Epithelial cell of esophagus (primary cell): ENCODE measurements at regions not wholly inside any gene's neighbourhood (a gene's known extent, or its start where the extent isn't known, plus 50 kb on each side); places are given as distances from the start of the nearest gene placed in this dataset.

ENCODE experiments used
- DNase-seq: peaks from one replicate; pipeline ENCODE4 v3.0.0; 2010; ENCODE audit warnings: low read depth
- H3K4me3 ChIP-seq: 2 replicates; pipeline ENCODE4 v1.5.1; 2011; ENCODE audit warnings: mild to moderate bottlenecking, low read length, control low read depth
- TF ChIP-seq, protein P1 (sequence below): IDR thresholded peaks from 2 replicates; pipeline ENCODE4 v1.5.1; 2011; ENCODE audit warnings: low read depth, mild to moderate bottlenecking, low read length, control low read depth, inconsistent platforms; ENCODE audit not compliant: insufficient read depth; ENCODE audit errors: missing control alignments

DNA sequence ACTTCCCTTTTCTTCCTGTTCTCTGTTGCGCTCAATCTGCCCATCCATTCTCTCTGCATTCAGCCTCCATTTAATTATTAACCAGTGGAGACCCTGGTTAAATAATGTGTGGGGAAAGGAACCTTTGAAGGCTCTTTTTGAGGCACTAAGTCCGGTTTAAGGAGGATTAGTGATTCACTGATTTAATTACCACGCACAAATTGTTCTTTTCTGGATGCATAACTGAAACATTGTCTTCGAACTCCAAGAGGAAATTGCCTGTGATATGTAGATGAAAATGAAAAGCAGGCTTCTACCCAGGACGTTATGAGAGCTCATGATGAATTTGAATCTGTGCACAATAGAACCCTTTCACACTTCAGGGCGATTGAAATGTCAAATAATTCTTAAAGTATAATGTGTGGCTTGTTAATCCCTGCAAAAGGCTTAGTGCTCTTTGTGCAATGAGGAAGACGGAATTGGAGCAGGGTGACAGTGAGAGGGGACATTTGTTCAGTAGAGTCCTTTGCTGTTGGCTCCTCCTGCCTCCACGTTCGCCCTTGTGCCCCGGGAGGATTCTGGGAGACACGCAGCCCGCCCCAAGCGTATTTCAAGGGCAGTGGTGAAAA is 51.1 kb upstream of the ZNF236 start:
- H3K4me3 ChIP-seq: no peak overlapping the region
- TF ChIP-seq, protein P1, sequence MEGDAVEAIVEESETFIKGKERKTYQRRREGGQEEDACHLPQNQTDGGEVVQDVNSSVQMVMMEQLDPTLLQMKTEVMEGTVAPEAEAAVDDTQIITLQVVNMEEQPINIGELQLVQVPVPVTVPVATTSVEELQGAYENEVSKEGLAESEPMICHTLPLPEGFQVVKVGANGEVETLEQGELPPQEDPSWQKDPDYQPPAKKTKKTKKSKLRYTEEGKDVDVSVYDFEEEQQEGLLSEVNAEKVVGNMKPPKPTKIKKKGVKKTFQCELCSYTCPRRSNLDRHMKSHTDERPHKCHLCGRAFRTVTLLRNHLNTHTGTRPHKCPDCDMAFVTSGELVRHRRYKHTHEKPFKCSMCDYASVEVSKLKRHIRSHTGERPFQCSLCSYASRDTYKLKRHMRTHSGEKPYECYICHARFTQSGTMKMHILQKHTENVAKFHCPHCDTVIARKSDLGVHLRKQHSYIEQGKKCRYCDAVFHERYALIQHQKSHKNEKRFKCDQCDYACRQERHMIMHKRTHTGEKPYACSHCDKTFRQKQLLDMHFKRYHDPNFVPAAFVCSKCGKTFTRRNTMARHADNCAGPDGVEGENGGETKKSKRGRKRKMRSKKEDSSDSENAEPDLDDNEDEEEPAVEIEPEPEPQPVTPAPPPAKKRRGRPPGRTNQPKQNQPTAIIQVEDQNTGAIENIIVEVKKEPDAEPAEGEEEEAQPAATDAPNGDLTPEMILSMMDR: no peak
- DNase-seq: no peak

DNA sequence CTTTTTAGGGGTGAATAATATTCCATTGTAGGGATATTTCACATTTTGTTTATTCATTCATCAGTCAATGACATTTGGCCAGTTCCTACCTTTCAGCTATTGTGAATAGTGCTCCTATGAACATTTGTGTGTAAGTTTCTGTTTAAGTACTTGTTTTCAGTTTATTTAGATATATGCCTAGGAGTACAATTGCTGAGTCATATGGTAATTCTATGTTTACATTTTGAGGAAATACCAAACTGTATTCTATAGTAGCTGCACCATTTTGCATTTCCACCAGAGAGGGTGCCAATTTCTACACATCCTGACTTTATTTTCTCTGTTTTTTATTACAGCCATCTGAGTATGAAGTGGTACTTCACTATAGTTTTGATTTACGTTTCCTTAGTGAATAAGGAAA is 54.4 kb upstream of the ZNF236 start:
- DNase-seq: no peak
- H3K4me3 ChIP-seq: no peak overlapping the region

DNA sequence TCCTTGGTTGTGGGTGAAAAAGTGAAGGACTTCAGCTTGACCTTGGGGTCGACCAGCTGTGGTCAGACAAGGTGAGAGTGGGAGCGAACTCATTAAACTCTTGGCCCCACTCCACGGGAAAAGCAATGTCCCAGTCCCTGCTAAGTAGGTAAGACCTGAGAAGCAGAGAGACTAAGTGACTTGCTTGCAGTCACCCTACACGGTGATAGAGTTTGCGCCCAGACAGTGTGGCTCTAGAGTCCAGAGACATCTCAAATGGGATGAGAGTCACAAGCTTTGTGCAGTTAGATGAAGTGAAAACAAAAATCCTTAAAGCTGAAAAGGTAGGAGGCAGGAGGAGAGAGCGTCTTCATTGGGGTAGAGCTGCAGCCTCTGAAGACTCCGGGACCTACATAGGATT is 55.9 kb upstream of the ZNF236 start:
- no peak overlapping the region for H3K4me3 ChIP-seq
- DNase-seq: no peak
- TF ChIP-seq, protein P1: no peak

More for the DNA sequence above, 54.4 kb upstream of the ZNF236 start:
- TF ChIP-seq, protein P1: no peak

DNA sequence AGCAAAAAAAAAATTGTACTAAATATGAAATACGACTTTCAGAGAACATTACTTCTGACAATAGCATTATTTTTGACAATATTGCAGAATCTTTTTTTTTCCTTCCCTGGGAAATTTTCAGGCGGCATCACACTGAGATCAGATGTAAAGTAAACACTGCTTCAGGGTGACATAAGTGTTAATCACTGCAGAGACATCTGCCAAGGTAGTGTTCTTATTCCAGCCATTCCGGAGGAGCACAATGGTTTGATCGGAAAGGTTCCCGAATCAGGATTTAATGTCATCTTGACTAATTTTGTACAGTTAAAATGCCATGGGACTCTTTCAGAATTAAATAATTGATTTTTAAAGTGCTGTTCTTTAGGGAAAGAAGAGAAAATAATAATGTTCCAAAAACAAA is 56.7 kb upstream of the ZNF236 start:
- TF ChIP-seq, protein P1: no peak
- DNase-seq: peak; percentile 79

DNA sequence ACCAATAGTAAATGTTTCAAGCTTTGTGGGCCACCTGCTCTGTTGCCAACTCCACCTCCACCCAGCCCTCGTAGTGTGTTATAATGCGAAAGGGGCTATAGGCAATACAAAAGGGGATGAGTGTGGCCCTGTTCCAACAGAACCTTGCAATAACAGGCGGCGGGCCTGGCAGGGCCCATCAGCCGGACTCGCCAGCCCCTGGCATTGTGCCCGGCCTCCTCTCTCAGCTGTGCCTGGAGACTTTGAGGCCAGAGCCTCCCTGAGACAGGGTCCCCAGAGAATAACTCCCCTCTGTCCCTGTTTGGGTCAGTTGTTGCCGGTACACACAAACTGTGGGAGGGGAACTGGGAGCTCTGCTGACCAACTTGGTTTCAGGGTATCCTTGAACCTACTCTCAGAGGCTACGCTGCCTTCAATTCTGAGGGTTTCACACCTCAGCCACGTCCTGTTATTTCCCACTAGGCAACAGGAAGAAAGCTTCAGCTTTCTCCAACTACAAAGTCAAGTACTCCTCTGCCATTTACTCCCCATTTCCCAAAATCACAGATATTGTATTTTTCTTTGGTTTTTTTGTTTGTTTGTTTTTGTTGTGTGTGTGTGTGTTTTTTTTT is 58.0 kb upstream of the ZNF236 start:
- no peak for DNase-seq
- H3K4me3 ChIP-seq: no peak overlapping the region
- TF ChIP-seq, protein P1: no peak

More for the DNA sequence above, 56.7 kb upstream of the ZNF236 start:
- no peak overlapping the region for H3K4me3 ChIP-seq

DNA sequence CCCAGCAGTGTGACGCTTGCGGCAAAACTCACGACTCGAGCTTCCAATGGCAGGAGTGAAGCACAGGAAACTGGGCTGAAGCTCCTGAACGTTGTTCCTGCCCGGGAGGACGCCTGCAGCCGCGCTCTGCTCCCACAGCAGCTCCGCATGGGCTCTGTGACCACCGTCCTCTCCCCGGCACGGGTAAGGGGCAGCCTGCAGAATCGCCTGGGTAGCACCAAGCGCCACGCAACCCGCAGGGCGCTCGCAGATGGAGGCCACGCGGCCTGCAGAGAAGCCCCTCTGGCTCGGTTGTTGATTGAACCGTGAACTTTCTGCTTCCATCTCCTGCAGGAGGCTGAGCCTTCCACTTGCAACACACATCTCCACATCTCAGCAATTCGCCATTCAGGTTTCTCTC is 63.3 kb upstream of the ZNF236 start:
- TF ChIP-seq, protein P1: no peak
- no peak overlapping the region for H3K4me3 ChIP-seq
- DNase-seq: no peak

DNA sequence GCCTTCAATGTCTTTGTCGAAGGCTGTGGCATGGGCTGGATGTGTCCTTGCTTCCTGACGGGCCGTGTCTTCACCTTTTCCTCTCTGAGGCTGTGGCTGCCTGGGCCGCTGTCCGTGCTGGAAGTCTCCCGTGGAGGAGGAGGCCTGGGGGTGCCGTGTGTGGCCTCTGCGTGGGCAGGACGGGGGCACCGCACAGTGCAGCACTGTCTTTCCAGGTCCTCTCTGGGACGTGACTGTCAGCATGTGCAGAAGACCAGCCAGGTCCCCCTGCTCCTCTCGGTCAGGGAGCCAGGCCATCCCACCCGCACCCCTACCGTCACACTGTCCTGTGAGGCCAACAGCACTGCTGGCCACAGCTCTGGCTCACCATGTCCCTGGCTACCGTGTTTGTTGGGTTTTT is 64.4 kb upstream of the ZNF236 start:
- TF ChIP-seq, protein P1: no peak
- DNase-seq: no peak
- no peak overlapping the region for H3K4me3 ChIP-seq
